ENCODE measurements at regions not wholly inside any gene's neighbourhood (a gene's known extent, or its start where the extent isn't known, plus 50 kb on each side); places are given as distances from the start of the nearest gene placed in this dataset.

GRCh38 chr5:74235552-74235951 lies 405.0 kb downstream of the ENC1 start:
- H3K4me3 Mint-ChIP-seq: no peak overlapping the region
- CTCF ChIA-PET: no interaction called here
- peaks cover 5% of the 10 kb centered on the region for H3K27me3 Mint-ChIP-seq
- H3K4me1 Mint-ChIP-seq: no peaks in the 10 kb centered on the region
- no peaks in the 10 kb centered on the region for H3K36me3 Mint-ChIP-seq (ENCODE audit: low read depth)
- H3K27ac Mint-ChIP-seq: no peak overlapping the region
- no peaks in the 10 kb centered on the region for H3K9me3 Mint-ChIP-seq
- ATAC-seq (ENCODE audit: low read depth): no peak
- TF ChIP-seq CTCF (IDR thresholded peaks at IDR 0.05): no peak
- no peak for DNase-seq
- intact Hi-C loops (cut with micrococcal nuclease): no loop called here
- POLR2A ChIA-PET: no interaction called here

DNA sequence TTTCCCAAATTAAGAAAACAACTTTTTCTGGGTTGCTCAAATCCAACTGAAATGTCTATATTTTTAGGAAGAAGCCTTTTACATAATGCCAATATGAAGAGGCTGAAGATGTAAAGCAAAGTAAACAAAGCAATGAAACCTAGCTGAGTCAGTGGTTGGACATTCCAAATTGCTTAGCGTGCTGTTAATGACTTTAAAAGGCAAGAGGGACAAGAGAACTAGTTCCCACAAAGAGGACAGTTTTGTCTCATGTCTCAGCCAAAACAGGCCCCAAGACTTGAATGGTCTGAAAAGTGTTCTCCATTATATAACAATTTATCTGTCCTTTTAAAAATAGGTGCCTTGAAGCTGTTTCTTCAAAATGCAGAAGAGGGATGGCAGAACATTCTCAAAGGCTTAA lies 407.0 kb downstream of the ENC1 start:
- ChIA-PET CTCF (no interaction called here), POLR2A (no interaction called here)
- ATAC-seq (ENCODE audit: low read depth): no peak
- Mint-ChIP-seq H3K36me3 (ENCODE audit: low read depth) (no peaks in the 10 kb centered on the region), H3K4me1 (no peaks in the 10 kb centered on the region), H3K4me3 (no peak overlapping the region), H3K27ac (no peak overlapping the region), H3K27me3 (peaks cover 5% of the 10 kb centered on the region), H3K9me3 (peaks cover 2% of the 10 kb centered on the region)
- intact Hi-C loops (cut with micrococcal nuclease): no loop called here
- DNase-seq: no peak
- TF ChIP-seq CTCF (IDR thresholded peaks at IDR 0.05): no peak

DNA sequence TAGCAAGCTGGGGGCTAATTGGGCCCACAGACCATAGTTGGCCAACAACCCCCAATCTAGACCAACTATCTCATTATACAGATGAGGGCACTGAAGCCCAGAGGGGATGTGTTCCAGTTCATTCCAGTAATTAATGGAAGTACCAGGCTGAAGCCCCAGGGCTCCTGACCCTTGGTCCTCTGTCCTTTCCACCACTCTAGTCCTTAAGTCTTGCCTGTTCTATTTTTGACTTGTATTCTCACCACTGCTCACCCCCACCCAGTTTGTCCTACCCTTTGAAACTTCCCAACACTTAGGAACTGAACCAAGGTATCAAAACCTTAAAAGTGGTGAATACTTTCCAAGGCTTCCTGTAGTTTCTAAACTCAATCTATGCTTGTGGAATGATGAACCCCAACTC lies 407.4 kb downstream of the ENC1 start:
- ChIA-PET CTCF (no interaction called here), POLR2A (no interaction called here)
- Mint-ChIP-seq H3K27ac (no peak overlapping the region), H3K4me3 (no peak overlapping the region), H3K27me3 (peaks cover 6% of the 10 kb centered on the region), H3K9me3 (peaks cover 2% of the 10 kb centered on the region), H3K36me3 (ENCODE audit: low read depth) (no peaks in the 10 kb centered on the region), H3K4me1 (no peaks in the 10 kb centered on the region)
- DNase-seq (no peak), ATAC-seq (ENCODE audit: low read depth) (no peak)
- intact Hi-C loops (cut with micrococcal nuclease): no loop called here
- TF ChIP-seq CTCF (IDR thresholded peaks at IDR 0.05): no peak

- Mint-ChIP-seq H3K4me3 (no peak overlapping the region), H3K27ac (no peak overlapping the region), H3K4me1 (no peaks in the 10 kb centered on the region), H3K27me3 (peaks cover 9% of the 10 kb centered on the region), H3K9me3 (peaks cover 2% of the 10 kb centered on the region), H3K36me3 (ENCODE audit: low read depth) (no peaks in the 10 kb centered on the region)
- CTCF ChIA-PET: no interaction called here
- no peak for TF ChIP-seq CTCF (IDR thresholded peaks at IDR 0.05)
- no peak for DNase-seq
- POLR2A ChIA-PET: no interaction called here
- intact Hi-C loops (cut with micrococcal nuclease): no loop called here
- ATAC-seq (ENCODE audit: low read depth): no peak
These were observed 408.3 kb downstream of the ENC1 start for GRCh38 chr5:74232276-74232675.

DNA sequence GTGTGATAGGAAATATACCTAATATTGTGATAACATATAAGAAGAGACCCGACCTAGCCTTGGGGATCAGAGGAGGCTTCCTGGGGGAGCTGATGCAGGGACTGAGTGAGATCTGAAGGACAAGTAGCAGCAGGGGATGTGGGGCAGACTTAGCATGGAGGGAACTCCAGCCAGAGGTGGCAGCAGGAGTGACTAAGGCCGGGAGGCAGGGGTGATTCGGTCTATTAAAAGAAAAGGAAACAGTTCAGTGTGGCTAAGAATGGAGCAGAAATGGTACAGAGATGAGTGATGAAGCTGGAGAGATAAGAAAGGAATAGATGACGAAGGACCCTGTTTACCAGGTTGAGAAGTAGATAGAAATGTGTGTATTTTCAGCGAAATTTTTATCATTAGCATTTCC lies 408.8 kb downstream of the ENC1 start:
- Mint-ChIP-seq H3K36me3 (ENCODE audit: low read depth) (no peaks in the 10 kb centered on the region), H3K27me3 (peaks cover 9% of the 10 kb centered on the region), H3K4me1 (no peaks in the 10 kb centered on the region), H3K4me3 (no peak overlapping the region), H3K27ac (no peak overlapping the region), H3K9me3 (peaks cover 2% of the 10 kb centered on the region)
- ChIA-PET CTCF (no interaction called here), POLR2A (no interaction called here)
- ATAC-seq (ENCODE audit: low read depth): no peak
- intact Hi-C loops (cut with micrococcal nuclease): no loop called here
- TF ChIP-seq CTCF (IDR thresholded peaks at IDR 0.05): no peak
- DNase-seq: no peak

Data from activated B cell treated with CpG ODN at 0.5 μM for 24 hours (primary cell).